Activated naive CD8-positive, alpha-beta T cell treated with anti-CD3 and anti-CD28 coated beads for 36 hours (primary cell): ENCODE measurements at regions not wholly inside any gene's neighbourhood (a gene's known extent, or its start where the extent isn't known, plus 50 kb on each side); places are given as distances from the start of the nearest gene placed in this dataset.

Source experiments
- DNase-seq: peaks from one replicate; pipeline ENCODE4 v3.0.0; 2021
- H3K27ac Mint-ChIP-seq: one replicate; pipeline ENCODE4 v1.8.0; 2022; ENCODE audit warnings: mild to moderate bottlenecking, moderate library complexity, mixed read lengths
- H3K27me3 Mint-ChIP-seq: one replicate; pipeline ENCODE4 v1.8.0; 2022; ENCODE audit warnings: mild to moderate bottlenecking, mixed read lengths
- H3K36me3 Mint-ChIP-seq: one replicate; pipeline ENCODE4 v1.8.0; 2021; ENCODE audit warnings: mild to moderate bottlenecking, mixed read lengths
- H3K4me1 Mint-ChIP-seq: one replicate; pipeline ENCODE4 v1.8.0; 2021; ENCODE audit warnings: mixed read lengths
- H3K4me3 Mint-ChIP-seq: one replicate; pipeline ENCODE4 v1.8.0; 2022; ENCODE audit warnings: mild to moderate bottlenecking, moderate library complexity, mixed read lengths
- H3K9me3 Mint-ChIP-seq: one replicate; pipeline ENCODE4 v1.8.0; 2022; ENCODE audit warnings: mixed read lengths

DNA sequence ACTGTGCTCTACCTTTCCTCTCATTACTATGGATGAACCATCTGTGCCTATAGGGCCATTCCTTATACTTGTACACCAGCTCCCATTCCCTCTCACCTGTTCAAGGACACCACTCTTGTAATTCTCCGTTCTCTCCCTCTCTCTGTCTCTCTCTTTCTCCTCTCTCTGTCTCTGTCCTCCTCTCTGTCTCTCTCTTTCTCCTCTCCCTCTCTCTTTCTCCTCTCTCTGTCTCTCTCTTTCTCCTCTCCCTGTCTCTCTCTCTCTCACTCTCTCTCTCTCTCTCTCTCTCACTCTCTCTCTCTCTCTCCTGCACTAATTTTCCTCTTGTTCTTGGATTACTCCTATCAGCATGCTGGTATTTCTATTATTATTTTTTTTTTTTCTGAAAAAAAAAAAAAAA lies 78.9 kb upstream of the RMDN2 start:
- Mint-ChIP-seq H3K27me3 (peaks cover 26% of the 10 kb centered on the region), H3K4me1 (peaks cover 14% of the 10 kb centered on the region), H3K4me3 (no peak overlapping the region), H3K9me3 (no peaks in the 10 kb centered on the region), H3K27ac (no peak overlapping the region), H3K36me3 (no peaks in the 10 kb centered on the region)
- no peak for DNase-seq

DNA sequence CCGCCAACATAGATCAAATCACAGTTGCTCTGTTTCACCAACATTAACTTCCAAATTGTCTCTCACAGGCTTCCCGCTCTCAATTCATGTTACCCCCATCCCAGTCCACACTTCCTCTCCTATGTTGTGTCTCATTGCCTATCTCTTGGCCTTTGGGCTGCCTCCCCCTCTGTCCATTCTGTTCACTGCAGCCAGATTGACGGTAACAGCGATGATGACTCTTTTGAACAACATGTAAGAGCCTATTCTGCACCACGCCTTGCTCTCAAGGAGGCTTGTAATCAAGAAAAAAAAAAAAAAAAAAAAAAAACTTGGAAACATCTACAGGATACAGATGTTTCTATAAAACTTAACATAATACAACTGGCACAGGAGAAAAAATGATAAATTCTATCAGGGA lies 77.3 kb upstream of the RMDN2 start:
- H3K27ac Mint-ChIP-seq = no peak overlapping the region
- no peak for DNase-seq
- H3K4me3 Mint-ChIP-seq = no peak overlapping the region
- peaks cover 15% of the 10 kb centered on the region for H3K27me3 Mint-ChIP-seq
- H3K9me3 Mint-ChIP-seq = no peaks in the 10 kb centered on the region
- H3K4me1 Mint-ChIP-seq = peaks cover 25% of the 10 kb centered on the region
- H3K36me3 Mint-ChIP-seq = no peaks in the 10 kb centered on the region

DNA sequence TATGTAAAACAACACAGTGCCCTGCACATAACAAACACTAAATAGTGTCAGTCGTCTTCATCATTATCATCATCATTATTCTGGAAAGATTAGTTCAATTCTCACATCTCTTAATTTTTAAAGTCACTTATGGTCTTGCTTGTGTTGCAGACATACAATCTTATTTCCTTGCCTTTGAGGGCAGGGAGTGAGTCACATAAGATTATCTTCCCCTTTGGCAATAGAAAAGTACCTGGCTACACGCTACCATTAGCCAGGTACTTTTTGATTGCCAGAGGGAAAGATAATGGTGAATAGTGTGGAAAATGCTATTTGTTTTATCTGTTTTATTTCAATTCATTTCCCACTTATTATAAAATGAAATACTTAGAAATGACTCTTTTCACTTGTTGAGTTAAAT lies 76.6 kb upstream of the RMDN2 start:
- Mint-ChIP-seq H3K36me3 (no peaks in the 10 kb centered on the region), H3K4me3 (no peak overlapping the region), H3K27me3 (peaks cover 11% of the 10 kb centered on the region), H3K27ac (no peak overlapping the region), H3K9me3 (no peaks in the 10 kb centered on the region), H3K4me1 (peaks cover 25% of the 10 kb centered on the region)
- DNase-seq = no peak

DNA sequence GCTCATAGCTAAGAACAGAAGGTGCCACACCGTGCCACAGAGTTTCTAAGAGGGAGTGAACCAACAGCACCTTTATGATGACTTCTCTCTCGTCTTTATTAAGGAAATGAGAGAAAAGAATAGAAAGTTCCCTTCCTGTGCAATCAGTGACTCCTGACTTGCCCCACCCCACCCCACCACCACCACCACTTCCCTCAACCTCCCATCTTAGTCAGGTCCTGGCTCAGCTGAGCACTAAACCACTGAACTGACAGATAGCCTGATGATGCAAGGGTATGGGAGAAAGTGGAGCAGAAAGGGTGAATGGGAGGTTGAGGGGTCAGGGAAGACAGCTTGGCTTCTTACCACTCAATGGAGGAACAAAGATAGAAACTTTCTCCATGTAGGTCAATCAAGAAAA lies 75.2 kb upstream of the RMDN2 start:
- H3K36me3 Mint-ChIP-seq = peaks cover 1% of the 10 kb centered on the region
- no peak overlapping the region for H3K4me3 Mint-ChIP-seq
- H3K27me3 Mint-ChIP-seq = peaks cover 3% of the 10 kb centered on the region
- H3K4me1 Mint-ChIP-seq = peaks cover 35% of the 10 kb centered on the region
- DNase-seq = no peak
- no peaks in the 10 kb centered on the region for H3K9me3 Mint-ChIP-seq
- H3K27ac Mint-ChIP-seq = no peak overlapping the region

DNA sequence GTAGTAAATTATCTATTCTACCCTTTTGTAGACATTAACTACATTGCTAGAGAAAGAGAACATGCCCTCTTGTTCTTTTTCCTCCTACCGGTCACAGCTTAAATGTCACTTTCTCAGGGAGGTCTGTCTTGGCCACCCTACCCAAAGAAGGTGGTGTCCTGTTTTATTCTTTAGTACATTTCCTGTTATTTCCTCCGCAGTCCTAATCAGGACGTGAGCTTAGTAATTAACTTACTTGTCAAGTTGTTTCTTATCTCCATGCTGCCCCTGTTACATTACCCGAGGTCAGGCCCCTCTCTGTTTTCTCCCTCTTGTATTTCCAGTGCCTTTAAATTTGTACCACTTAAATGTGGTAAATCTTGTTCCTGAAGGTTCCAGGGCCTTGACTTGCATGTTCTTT lies 73.7 kb upstream of the RMDN2 start:
- peaks cover 35% of the 10 kb centered on the region for H3K4me1 Mint-ChIP-seq
- H3K9me3 Mint-ChIP-seq = no peaks in the 10 kb centered on the region
- peak overlapping the region; percentile 60 for H3K4me3 Mint-ChIP-seq
- H3K27me3 Mint-ChIP-seq = peaks cover under 1% of the 10 kb centered on the region
- no peak for DNase-seq
- H3K36me3 Mint-ChIP-seq = peaks cover 1% of the 10 kb centered on the region
- H3K27ac Mint-ChIP-seq = peak overlapping the region; percentile 91

DNA sequence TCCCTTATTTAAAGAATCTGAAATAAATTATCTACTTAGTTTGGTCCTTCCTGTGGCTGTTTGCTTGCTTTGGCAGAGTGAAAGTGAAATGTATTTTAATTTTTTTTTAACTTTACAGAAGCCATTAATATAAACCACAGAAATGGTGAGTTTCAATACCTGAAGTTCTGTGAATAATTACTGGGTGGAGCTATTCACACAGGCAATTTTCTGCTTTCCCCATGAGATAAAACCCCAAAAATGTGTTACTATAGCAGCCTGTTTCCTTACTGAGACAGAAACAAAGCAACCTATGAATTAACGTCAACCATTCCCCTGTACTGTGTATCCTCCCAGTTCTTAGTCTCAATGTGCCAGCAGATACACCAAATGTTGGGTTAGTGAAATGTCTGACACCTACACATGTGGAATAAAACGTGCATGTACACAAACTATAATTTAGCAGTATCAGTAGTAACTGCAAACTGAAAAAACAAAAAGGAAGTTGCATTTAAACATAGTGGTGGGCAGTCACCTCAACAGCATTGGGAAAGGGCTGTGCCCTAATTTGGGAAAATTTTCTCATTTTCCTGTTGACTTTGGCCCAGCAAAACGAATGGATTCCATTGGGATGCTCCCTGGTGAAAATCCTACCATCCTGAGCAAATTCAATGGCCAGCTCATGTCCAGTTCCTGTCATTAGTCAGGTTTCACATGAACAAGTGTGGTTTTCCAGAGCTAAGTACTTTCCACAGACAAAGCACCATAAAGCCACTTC lies 73.1 kb upstream of the RMDN2 start:
- peak overlapping the region; percentile 60 for H3K4me3 Mint-ChIP-seq
- H3K27me3 Mint-ChIP-seq = peaks cover 5% of the 10 kb centered on the region
- H3K36me3 Mint-ChIP-seq = peaks cover 3% of the 10 kb centered on the region
- H3K4me1 Mint-ChIP-seq = peaks cover 35% of the 10 kb centered on the region
- H3K27ac Mint-ChIP-seq = peak overlapping the region; percentile 91
- no peaks in the 10 kb centered on the region for H3K9me3 Mint-ChIP-seq
- DNase-seq = no peak

DNA sequence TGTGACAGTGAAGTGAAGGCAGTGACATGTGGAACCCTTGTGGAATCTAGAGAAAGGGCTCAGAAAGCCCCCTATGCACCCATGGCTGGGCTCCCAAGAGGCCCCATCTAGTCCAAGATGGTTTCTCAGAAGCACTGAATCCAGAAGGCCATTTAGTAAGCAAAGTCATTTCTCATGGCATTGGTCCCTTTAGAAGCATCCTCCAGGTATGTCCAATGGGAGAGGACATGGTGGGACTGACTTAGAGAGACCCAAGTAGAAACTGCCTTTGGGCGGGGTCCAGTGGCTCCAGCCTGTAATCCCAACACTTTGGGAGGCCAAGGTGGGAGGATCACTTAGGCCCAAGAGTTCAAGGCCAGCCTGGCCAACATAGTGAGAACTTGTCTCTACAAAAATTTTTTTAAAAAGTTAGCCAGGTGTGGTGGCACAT lies 72.5 kb upstream of the RMDN2 start:
- Mint-ChIP-seq H3K9me3 (no peaks in the 10 kb centered on the region), H3K27ac (peak overlapping the region; percentile 91), H3K36me3 (peaks cover 3% of the 10 kb centered on the region), H3K4me3 (no peak overlapping the region), H3K4me1 (peaks cover 35% of the 10 kb centered on the region), H3K27me3 (peaks cover 5% of the 10 kb centered on the region)
- DNase-seq = no peak

DNA sequence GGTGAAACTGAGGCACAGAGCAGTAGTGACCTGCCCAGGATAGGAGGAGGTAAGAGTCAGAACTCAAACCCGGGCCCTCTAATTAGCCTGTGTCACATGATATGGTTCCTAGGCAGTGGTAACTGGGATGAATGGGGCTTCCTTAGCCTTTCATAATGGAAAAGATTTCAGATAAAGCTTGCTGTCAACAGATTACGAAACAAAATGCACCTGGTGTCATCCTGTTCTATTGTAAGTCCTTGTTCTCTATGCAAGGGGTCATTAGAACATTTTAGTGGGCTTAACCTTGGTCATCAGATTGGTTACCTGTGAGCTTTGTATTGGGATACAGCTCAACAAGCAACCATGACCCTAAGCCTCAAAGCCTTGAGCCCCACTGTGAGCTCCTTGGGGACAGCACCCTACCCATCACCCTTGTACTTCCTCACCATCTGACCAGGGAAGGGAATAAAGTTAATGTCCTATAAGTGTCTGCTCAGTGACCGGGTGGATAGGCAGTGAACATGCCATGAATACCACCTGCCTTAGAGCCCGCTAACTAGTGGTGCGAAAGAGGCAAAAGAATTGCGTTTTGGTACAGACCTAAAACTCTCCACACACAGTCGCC lies 70.3 kb upstream of the RMDN2 start:
- Mint-ChIP-seq H3K36me3 (peaks cover 6% of the 10 kb centered on the region), H3K27ac (no peak overlapping the region), H3K4me1 (peaks cover 33% of the 10 kb centered on the region), H3K4me3 (no peak overlapping the region), H3K27me3 (peaks cover 5% of the 10 kb centered on the region), H3K9me3 (peaks cover 4% of the 10 kb centered on the region)
- no peak for DNase-seq

DNA sequence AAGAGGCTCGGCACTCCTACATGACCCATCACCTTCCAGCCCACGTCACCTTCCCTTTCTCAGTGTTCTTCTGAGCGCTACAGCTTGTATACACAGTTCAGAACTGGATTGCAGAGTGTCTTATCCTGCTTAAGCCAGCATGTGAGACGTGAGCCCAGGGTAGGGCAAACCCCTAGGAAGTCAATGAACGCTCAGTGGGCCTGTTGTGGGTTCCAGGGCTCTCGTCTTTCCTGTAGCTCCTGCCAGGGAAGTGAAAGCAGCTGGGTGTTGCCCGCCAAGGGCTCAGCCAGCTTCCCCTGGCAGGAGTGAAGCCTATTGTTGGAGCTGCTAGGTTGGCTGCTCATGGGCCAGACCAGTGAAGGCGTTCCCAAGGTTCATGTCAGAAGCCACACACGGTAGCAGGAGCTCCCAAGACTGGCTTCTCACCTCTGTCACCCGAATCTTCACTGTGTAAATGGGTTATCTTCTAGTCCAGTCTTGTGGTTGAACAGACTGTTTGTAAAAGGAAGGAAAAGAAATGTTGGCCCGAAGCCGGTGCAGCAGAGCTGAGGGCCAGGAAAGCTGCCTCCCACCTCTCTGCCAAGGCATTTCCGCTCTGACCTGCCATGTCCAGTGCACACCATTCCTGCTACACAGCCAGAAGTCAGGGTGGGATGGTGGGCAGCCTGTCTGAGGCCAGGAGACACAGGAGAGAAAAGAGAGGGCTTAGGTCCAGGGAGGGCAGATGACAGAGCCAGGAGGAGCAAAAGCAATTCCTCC lies 69.6 kb upstream of the RMDN2 start:
- no peak for DNase-seq
- Mint-ChIP-seq H3K36me3 (peaks cover 6% of the 10 kb centered on the region), H3K27me3 (peaks cover 5% of the 10 kb centered on the region), H3K9me3 (peaks cover 4% of the 10 kb centered on the region), H3K4me1 (peaks cover 27% of the 10 kb centered on the region), H3K4me3 (no peak overlapping the region), H3K27ac (no peak overlapping the region)

DNA sequence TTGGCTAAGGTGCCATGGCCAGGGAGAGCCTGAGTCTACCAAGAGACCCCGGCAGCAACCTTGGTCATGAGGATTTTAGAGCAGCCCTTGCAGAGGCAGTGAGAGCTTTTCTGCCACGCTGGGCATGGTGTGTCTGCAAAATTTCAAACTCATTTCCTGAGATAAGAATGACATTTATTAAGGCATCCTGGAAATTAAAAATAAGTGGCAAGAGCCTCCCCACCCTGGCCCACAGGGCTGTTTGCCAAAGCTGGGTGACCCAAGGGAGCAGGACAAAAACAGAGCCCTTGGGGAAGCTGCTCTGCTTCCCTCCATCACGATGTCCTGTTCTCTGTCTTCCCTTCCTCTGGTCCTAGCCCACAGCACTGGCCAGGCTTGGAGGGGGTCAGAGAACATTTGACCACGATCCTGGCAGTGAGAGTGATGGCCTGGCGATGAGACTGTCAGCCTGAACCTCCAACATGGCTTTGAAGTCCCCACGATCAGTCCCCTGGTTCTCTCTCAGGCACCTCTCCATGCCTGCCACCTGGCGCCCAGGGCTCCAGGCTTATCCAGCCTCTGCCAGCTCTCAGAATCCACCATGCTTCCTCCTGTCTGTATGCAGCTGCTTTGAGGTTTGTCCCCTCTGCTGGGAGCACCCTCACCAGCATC lies 68.9 kb upstream of the RMDN2 start:
- Mint-ChIP-seq H3K4me3 (no peak overlapping the region), H3K36me3 (peaks cover 6% of the 10 kb centered on the region), H3K27ac (no peak overlapping the region), H3K27me3 (peaks cover 5% of the 10 kb centered on the region), H3K9me3 (peaks cover 4% of the 10 kb centered on the region), H3K4me1 (peaks cover 23% of the 10 kb centered on the region)
- DNase-seq = no peak

DNA sequence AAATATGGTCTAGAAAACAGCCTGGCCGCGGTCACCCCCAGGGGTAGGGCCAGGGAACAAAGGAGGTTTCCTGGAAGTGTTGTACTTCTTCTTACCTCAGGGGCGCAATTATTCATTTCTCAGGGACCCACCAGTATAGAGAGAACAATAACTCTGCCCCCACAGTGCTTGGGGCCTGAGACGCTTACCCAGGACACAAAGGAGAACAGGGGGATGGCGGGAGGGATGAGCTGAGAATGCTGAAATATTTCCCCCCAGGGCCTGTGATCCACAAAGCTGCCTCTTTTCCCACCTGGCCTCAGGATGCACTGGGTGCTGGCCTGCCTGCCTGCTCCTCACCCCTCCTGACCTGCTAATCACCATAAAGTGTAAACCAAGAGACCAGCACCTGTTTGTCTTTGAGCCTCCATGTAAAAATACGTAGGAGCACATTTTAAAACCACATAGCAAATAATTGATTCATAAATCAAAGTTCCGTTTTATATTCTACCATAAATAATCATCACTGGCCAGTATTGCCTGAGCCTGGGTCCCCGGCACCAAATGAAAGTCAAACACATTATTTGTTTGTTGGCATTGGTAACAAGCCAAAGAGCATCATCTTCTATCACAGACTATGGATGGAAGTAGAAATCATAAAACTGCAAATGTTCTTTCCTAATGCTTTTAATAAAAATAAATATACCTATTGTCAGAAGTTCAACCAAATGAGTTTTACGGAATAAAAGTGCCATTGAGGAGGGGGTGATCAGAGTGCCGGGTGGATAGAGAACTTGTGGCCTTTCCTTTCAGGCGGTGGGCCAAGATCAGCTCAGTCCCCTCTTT lies 67.3 kb upstream of the RMDN2 start:
- Mint-ChIP-seq H3K9me3 (peaks cover 4% of the 10 kb centered on the region), H3K4me1 (peaks cover 12% of the 10 kb centered on the region), H3K27me3 (peaks cover 12% of the 10 kb centered on the region), H3K27ac (no peak overlapping the region), H3K4me3 (no peak overlapping the region), H3K36me3 (peaks cover 6% of the 10 kb centered on the region)
- no peak for DNase-seq

DNA sequence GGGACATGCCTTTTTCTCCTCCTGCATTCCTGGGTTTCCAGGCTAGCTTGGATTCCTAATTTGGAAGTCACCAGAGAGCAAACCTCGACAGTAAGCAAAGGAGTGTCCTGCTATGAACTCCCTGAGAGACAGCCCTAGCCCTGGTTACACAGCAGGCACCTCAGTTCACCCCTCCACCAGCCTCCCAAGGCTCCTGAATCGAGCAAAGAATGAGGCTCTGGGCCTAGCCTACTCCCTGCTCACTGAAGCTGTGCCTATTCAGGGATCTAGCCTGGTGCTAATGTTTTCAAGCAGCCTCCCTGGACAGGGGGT lies 66.7 kb upstream of the RMDN2 start:
- peaks cover 12% of the 10 kb centered on the region for H3K4me1 Mint-ChIP-seq
- peaks cover 6% of the 10 kb centered on the region for H3K36me3 Mint-ChIP-seq
- H3K9me3 Mint-ChIP-seq = peaks cover 4% of the 10 kb centered on the region
- no peak for DNase-seq
- no peak overlapping the region for H3K4me3 Mint-ChIP-seq
- H3K27ac Mint-ChIP-seq = no peak overlapping the region
- H3K27me3 Mint-ChIP-seq = peaks cover 12% of the 10 kb centered on the region

DNA sequence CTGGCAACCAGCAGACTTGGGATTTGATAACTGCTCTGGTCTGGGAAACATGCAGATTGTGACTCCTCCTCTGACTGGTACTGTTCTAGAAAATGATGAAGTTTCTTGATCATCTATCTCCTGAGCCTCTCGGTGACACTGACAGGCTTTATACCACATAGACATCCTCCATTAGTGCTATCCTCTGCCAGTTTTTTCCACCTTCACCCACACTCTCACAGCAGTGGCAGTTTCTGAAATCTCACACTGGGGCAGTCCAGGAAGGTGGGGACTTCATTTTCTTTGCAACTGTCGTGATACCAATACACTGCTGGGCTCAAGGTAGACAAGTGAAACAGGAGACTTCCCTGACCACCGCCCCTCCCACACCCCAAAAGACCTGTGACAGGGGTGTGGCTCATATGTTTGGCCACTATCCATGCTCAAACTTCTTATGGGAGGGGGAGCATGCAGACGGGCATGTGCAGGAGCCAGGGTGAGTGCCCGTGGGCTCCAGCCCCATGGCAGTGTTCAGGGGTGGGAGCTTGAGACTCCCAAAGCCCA lies 66.3 kb upstream of the RMDN2 start:
- no peak for DNase-seq
- Mint-ChIP-seq H3K4me1 (peaks cover 11% of the 10 kb centered on the region), H3K9me3 (peaks cover 4% of the 10 kb centered on the region), H3K27ac (no peak overlapping the region), H3K27me3 (peaks cover 17% of the 10 kb centered on the region), H3K4me3 (no peak overlapping the region), H3K36me3 (peaks cover 5% of the 10 kb centered on the region)

DNA sequence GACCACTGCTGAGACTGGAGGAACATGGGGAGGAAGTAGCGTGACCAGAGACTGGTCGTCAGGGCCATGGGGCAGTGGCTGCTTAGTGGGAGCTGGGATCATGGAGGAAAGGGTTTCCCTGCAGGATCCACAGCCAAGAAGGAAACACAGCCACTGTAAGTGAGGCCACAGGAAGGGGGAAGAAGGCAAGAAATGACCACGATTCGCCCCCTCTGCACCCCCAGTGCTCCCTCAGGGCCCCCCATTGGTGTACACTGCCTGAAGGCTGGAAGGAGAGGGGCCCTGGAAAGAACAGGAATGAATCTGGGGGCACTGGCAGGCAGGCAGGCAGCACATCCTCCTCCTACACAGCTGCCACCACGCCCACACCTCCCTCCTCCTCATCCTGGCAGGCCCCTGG lies 62.5 kb upstream of the RMDN2 start:
- Mint-ChIP-seq H3K36me3 (peaks cover 3% of the 10 kb centered on the region), H3K4me1 (peaks cover 2% of the 10 kb centered on the region), H3K9me3 (peaks cover 4% of the 10 kb centered on the region), H3K27me3 (peaks cover 15% of the 10 kb centered on the region), H3K4me3 (no peak overlapping the region), H3K27ac (no peak overlapping the region)
- DNase-seq = no peak
